T-cell (primary cell): ENCODE measurements at regions not wholly inside any gene's neighbourhood (a gene's known extent, or its start where the extent isn't known, plus 50 kb on each side); places are given as distances from the start of the nearest gene placed in this dataset.
"Not testable (repeated sequence)": the region's sequence is repeated elsewhere in the genome, so short reads cannot be mapped to it uniquely, and the experiment has no call there.

ENCODE experiments used
- ATAC-seq, 4 experiments: fragments of 200-7000 bp in 3 of 4; fragments of 150-1000 bp in 1 of 4; cut with Tn5 transposase; replicated peaks in 1 of 4; 1 replicate in 3 of 4; 2 replicates in 1 of 4; pipeline ENCODE4 v1.10.0; 2021; ENCODE audit warnings: moderate library complexity in 3 of 4, mild to moderate bottlenecking in 2 of 4, moderate number of reproducible peaks in 1 of 4
- CTCF ChIA-PET, 2 donors: fragments of 300-600 bp; sonication (Branson Sonifier 250); formaldehyde crosslinking; loops; one replicate each; lab custom pipeline; 2022; ENCODE audit warnings: antibody characterized with exemption in 2 of 2; lab: Charles Lee
- POLR2A ChIA-PET, 2 donors: fragments of 300-600 bp; sonication (Branson Sonifier 250); formaldehyde crosslinking; loops; one replicate each; lab custom pipeline; 2022; ENCODE audit warnings: antibody characterized with exemption in 2 of 2; lab: Charles Lee
- DNase-seq, 35 experiments: peaks; one replicate each; pipeline versions ENCODE4 v3.0.0 to v3.0.0-alpha.2; 2013 to 2023
- H3K27ac ChIP-seq: one replicate; pipeline ENCODE4 v1.5.1; 2013; ENCODE audit warnings: low read length
- H3K27me3 ChIP-seq, 2 experiments: replicated peaks in 1 of 2; 1 replicate in 1 of 2; 2 replicates in 1 of 2; pipeline versions ENCODE4 v1.6.1 to v1.7.0; 2013; ENCODE audit warnings: low read length in 1 of 2, mixed read lengths in 1 of 2; ENCODE audit not compliant: control insufficient read depth in 2 of 2, insufficient read depth in 2 of 2; ENCODE audit errors: extremely low read depth in 1 of 2
- H3K36me3 ChIP-seq, 2 donors: 1 replicate in 1 of 2; 2 replicates in 1 of 2; pipeline versions ENCODE4 v1.6.1 to v1.7.0; 2013; ENCODE audit warnings: low read length in 1 of 2; ENCODE audit not compliant: control insufficient read depth in 2 of 2, insufficient read depth in 1 of 2; ENCODE audit errors: extremely low read depth in 1 of 2
- H3K4me1 ChIP-seq, 2 experiments: 1 replicate in 1 of 2; 2 replicates in 1 of 2; pipeline versions ENCODE4 v1.6.1 to v1.7.0; 2013; ENCODE audit warnings: low read length in 2 of 2, mixed read lengths in 1 of 2; ENCODE audit not compliant: insufficient read depth in 2 of 2, control insufficient read depth in 1 of 2; ENCODE audit errors: extremely low read depth in 1 of 2
- H3K4me3 ChIP-seq, 2 donors: 1 replicate in 1 of 2; 2 replicates in 1 of 2; pipeline versions ENCODE4 v1.5.1 to v1.7.0; 2013; ENCODE audit warnings: mild to moderate bottlenecking in 2 of 2, low read length in 1 of 2, moderate library complexity in 1 of 2; ENCODE audit not compliant: control insufficient read depth in 1 of 2; ENCODE audit errors: extremely low read depth in 1 of 2
- H3K9me3 ChIP-seq: 2 replicates; pipeline ENCODE4 v1.7.0; 2013
- H3K27ac Mint-ChIP-seq, 2 donors: one replicate each; pipeline ENCODE4 v1.8.0; 2020 to 2021; ENCODE audit warnings: mild to moderate bottlenecking in 2 of 2, mixed read lengths in 2 of 2
- H3K27me3 Mint-ChIP-seq, 2 donors: one replicate each; pipeline ENCODE4 v1.8.0; 2021 to 2022; ENCODE audit warnings: mixed read lengths in 2 of 2
- H3K36me3 Mint-ChIP-seq: one replicate; pipeline ENCODE4 v1.8.0; 2021; ENCODE audit warnings: mixed read lengths
- H3K4me1 Mint-ChIP-seq, 3 donors: one replicate each; pipeline ENCODE4 v1.8.0; 2020 to 2022; ENCODE audit warnings: mixed read lengths in 3 of 3, mild to moderate bottlenecking in 1 of 3
- H3K4me3 Mint-ChIP-seq, 3 donors: one replicate each; pipeline ENCODE4 v1.8.0; 2020 to 2022; ENCODE audit warnings: mild to moderate bottlenecking in 3 of 3, mixed read lengths in 3 of 3, moderate library complexity in 3 of 3
- H3K9me3 Mint-ChIP-seq, 3 donors: one replicate each; pipeline ENCODE4 v1.8.0; 2020 to 2022; ENCODE audit warnings: mixed read lengths in 3 of 3
- WGBS: methylation state at CpG from one replicate; pipeline ENCODE4 v1.1.5; 2013; ENCODE audit warnings: missing lambda C conversion rate; ENCODE audit not compliant: insufficient coverage; 5-methylcytosine and 5-hydroxymethylcytosine counted together

DNA sequence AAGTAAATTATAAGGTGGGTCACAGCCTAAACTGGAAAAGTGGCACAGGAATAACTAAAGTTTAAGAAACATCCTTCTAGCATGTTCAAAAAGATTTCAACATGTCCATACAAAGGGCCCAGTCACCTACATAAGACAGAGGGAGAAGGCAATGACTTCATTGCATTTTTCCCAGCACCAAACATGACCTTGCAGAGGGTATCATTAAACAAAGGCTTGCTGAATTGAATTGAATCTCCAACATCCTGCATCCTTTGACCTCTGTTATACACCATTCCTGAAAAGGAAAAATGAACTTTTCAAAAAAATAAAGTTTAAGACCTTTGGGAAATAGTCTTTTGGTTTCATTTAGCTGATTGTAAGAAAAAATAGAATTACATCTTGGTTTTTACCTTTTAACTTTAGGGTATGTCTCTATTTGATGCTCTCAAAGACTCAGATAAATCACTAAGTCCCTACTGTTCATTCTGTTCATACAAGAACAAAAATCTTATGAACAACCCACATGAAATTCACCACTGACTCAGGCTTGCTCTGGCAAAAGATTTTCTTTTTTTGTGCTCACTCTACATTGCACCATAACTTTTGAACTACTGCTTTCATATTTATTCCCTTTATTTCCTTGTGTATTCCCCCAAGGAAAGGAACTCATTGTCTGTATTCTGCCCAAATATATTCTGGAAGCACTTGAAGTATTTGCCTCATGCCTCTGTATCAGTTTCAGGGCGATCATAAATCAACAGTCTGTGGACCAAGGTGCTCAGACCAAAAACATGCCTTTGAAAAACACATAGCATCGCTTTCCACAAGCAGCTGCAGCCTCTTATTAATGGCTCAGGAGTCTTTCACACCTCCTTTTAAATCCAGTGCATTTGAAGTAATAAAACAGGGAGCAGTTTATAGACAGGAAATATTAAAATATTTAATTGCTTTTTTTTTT lies 121.7 kb downstream of the DUSP6 start:
- Mint-ChIP-seq H3K27me3 (no peaks in the 10 kb centered on the region), H3K27ac (no peak overlapping the region), H3K9me3 (no peaks in the 10 kb centered on the region), H3K4me1 (peaks cover 48 to 61% (median 52%) of the 10 kb centered on the region in 3 donors), H3K4me3 (no peak overlapping the region), H3K36me3 (no peaks in the 10 kb centered on the region)
- CTCF ChIA-PET: interaction anchor here in 1 of 2 donors (0.7 kb wide), 1 partner anchor 14 kb away, joined by 3 read pairs; no protein-coding TSS in a partner anchor
- H3K4me3 ChIP-seq: no peak overlapping the region
- DNase-seq (no peak), ATAC-seq (no peak)
- H3K36me3 ChIP-seq: no peaks in the 10 kb centered on the region
- peaks cover 12 to 26% of the 10 kb centered on the region in 2 experiments for H3K4me1 ChIP-seq
- H3K27ac ChIP-seq: no peak overlapping the region
- POLR2A ChIA-PET: no interaction called here
- H3K9me3 ChIP-seq: no peaks in the 10 kb centered on the region
- no peaks in the 10 kb centered on the region for H3K27me3 ChIP-seq
- no CpG with 5 or more reads among the region's 2 CpGs for WGBS

DNA sequence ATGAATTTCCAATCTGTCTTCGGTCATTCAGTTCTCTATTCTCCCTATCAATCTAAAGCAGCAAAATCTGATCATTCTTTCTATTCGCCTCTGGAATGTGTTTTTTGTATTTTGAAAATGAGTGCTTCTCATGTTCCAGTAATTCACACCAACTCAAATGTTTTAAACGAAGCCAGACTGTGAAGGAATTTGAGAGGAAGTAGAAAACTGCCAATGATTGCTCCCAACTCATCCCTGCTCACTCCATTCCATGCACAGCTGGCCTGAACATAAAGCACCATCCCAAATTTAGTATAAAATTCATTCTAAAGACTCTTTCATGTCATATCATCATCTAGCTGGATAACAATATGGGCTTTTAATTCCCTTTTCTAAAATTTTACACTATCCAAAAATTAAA lies 123.8 kb downstream of the DUSP6 start:
- no peak overlapping the region for H3K27ac ChIP-seq
- WGBS: no CpG with 5 or more reads among the region's 3 CpGs
- no peaks in the 10 kb centered on the region for H3K27me3 ChIP-seq
- no peaks in the 10 kb centered on the region for H3K36me3 ChIP-seq
- ChIA-PET CTCF (interaction anchor here in 1 of 2 donors (0.6 to 0.9 kb wide), 2 partner anchors 16 to 48 kb away, joined by 3 read pairs; no protein-coding TSS in a partner anchor), POLR2A (no interaction called here)
- H3K36me3 Mint-ChIP-seq: no peaks in the 10 kb centered on the region
- ATAC-seq (no peak), DNase-seq (no peak)
- H3K9me3 Mint-ChIP-seq: no peaks in the 10 kb centered on the region
- H3K4me1 ChIP-seq: peaks cover 18 to 22% of the 10 kb centered on the region in 2 experiments
- H3K4me3 ChIP-seq: no peak overlapping the region
- peaks cover 50 to 60% (median 54%) of the 10 kb centered on the region in 3 donors for H3K4me1 Mint-ChIP-seq
- H3K4me3 Mint-ChIP-seq: no peak overlapping the region
- no peaks in the 10 kb centered on the region for H3K9me3 ChIP-seq
- no peaks in the 10 kb centered on the region for H3K27me3 Mint-ChIP-seq
- H3K27ac Mint-ChIP-seq: no peak overlapping the region

- Mint-ChIP-seq H3K4me3 (no peak overlapping the region), H3K27ac (no peak overlapping the region), H3K9me3 (no peaks in the 10 kb centered on the region), H3K27me3 (no peaks in the 10 kb centered on the region), H3K36me3 (no peaks in the 10 kb centered on the region), H3K4me1 (peaks cover 52 to 59% (median 53%) of the 10 kb centered on the region in 3 donors)
- DNase-seq (no peak), ATAC-seq (no peak)
- Histone ChIP-seq H3K4me3 (no peak overlapping the region), H3K27ac (no peak overlapping the region), H3K4me1 (peaks cover 18 to 20% of the 10 kb centered on the region in 2 experiments), H3K27me3 (no peaks in the 10 kb centered on the region), H3K9me3 (no peaks in the 10 kb centered on the region), H3K36me3 (no peaks in the 10 kb centered on the region)
- WGBS: no CpG with 5 or more reads among the region's 2 CpGs
- CTCF ChIA-PET: no interaction called here
- POLR2A ChIA-PET: no interaction called here
Observed at GRCh38 chr12:89227774-89228173, 124.5 kb downstream of the DUSP6 start.

DNA sequence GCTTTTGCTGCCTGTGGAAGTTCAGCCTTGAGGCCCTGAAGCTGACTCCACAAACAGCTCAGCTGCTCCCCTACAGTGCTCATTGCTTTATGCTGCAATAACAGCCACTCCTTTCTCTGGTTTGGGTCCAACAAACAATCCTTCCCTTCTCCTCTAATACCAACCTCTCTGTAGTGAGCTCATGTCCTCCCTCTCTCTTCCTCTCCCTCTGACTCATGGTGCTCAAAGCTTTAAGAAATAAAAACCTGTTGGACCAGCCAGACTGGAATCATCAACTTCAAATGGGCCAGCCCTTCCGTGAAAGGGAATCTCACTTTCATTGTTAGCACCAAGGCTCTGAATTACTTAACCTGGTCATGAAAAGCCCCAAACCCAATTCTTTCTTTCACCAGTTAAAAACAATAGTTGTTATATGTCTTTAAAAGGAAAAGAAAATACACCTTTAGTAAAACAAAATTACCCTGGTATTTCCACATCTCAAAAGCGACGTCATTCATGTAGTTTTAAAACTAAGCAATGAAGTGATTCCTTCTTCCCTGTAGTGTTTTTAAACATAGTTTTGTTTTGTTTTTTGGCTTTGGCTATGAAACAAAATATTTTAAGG lies 126.4 kb downstream of the DUSP6 start:
- H3K36me3 ChIP-seq: no peaks in the 10 kb centered on the region
- H3K27me3 Mint-ChIP-seq: no peaks in the 10 kb centered on the region
- ChIA-PET POLR2A (interaction anchor here in 1 of 2 donors (0.7 to 1.3 kb wide), 3 partner anchors 9 to 19 kb away, joined by 3 to 9 read pairs (median 8); no protein-coding TSS in a partner anchor), CTCF (interaction anchor here in 1 of 2 donors (0.7 to 1.5 kb wide), 4 partner anchors 10 to 120 kb away, joined by 3 to 15 read pairs (median 4); no protein-coding TSS in a partner anchor)
- H3K27ac Mint-ChIP-seq: peak overlapping the region; percentile 8 to 84
- peaks cover 13 to 18% of the 10 kb centered on the region in 2 experiments for H3K4me1 ChIP-seq
- ATAC-seq: peak; percentile 32 to 53 (median 46)
- H3K4me1 Mint-ChIP-seq: peaks cover 38 to 44% (median 41%) of the 10 kb centered on the region in 3 donors
- no peaks in the 10 kb centered on the region for H3K9me3 Mint-ChIP-seq
- H3K27ac ChIP-seq: peak overlapping the region; percentile 52
- H3K27me3 ChIP-seq: peaks cover 0 to 2% of the 10 kb centered on the region in 2 experiments
- WGBS: no CpG with 5 or more reads among the region's 3 CpGs
- DNase-seq: no peak
- no peaks in the 10 kb centered on the region for H3K9me3 ChIP-seq
- H3K4me3 Mint-ChIP-seq: peak overlapping the region in 2 of 3 donors; percentile 25 to 49
- no peak overlapping the region for H3K4me3 ChIP-seq
- no peaks in the 10 kb centered on the region for H3K36me3 Mint-ChIP-seq

- Histone ChIP-seq H3K36me3 (no peaks in the 10 kb centered on the region), H3K4me3 (no peak overlapping the region), H3K27ac (peak overlapping the region; percentile 52), H3K27me3 (peaks cover 0 to 2% of the 10 kb centered on the region in 2 experiments), H3K4me1 (peaks cover 13 to 18% of the 10 kb centered on the region in 2 experiments), H3K9me3 (no peaks in the 10 kb centered on the region)
- Mint-ChIP-seq H3K4me3 (peak overlapping the region; percentile 2 to 49 (median 38)), H3K27ac (peak overlapping the region; percentile 14 to 84), H3K9me3 (no peaks in the 10 kb centered on the region), H3K27me3 (no peaks in the 10 kb centered on the region), H3K4me1 (peaks cover 33 to 42% (median 39%) of the 10 kb centered on the region in 3 donors), H3K36me3 (no peaks in the 10 kb centered on the region)
- CTCF ChIA-PET: interaction anchor here in 1 of 2 donors (0.7 to 1.5 kb wide), 4 partner anchors 11 to 120 kb away, joined by 3 to 15 read pairs (median 4); no protein-coding TSS in a partner anchor
- DNase-seq: peak; percentile 33 to 76 (median 57)
- peak; percentile 97 to 100 (median 98) for ATAC-seq
- POLR2A ChIA-PET: interaction anchor here in 1 of 2 donors (0.7 to 1.3 kb wide), 3 partner anchors 9 to 19 kb away, joined by 3 to 9 read pairs (median 8); no protein-coding TSS in a partner anchor
- WGBS: 0% methylated on average over 2 of the region's 5 CpGs
Observed at GRCh38 chr12:89225401-89225800, 126.9 kb downstream of the DUSP6 start.

GRCh38 chr12:89222580-89222979 lies 129.7 kb downstream of the DUSP6 start:
- ATAC-seq, H3K4me3 ChIP-seq, H3K36me3 ChIP-seq, H3K27me3 Mint-ChIP-seq, DNase-seq, H3K9me3 Mint-ChIP-seq, H3K27me3 ChIP-seq, H3K9me3 ChIP-seq, H3K27ac ChIP-seq, H3K36me3 Mint-ChIP-seq, H3K27ac Mint-ChIP-seq, H3K4me3 Mint-ChIP-seq, CTCF ChIA-PET: not testable (repeated sequence)
- peaks cover 33 to 39% (median 33%) of the 10 kb centered on the region in 3 donors for H3K4me1 Mint-ChIP-seq
- H3K4me1 ChIP-seq: peaks cover 11 to 18% of the 10 kb centered on the region in 2 experiments
- 20% methylated on average over 1 of the region's 3 CpGs for WGBS
- POLR2A ChIA-PET: interaction anchor here in 1 of 2 donors (0.5 to 1.0 kb wide), 2 partner anchors 23 to 130 kb away, joined by 4 to 5 read pairs; no protein-coding TSS in a partner anchor
